Mucosa of stomach (tissue), 1 donor: ENCODE measurements at regions not wholly inside any gene's neighbourhood (a gene's known extent, or its start where the extent isn't known, plus 50 kb on each side); places are given as distances from the start of the nearest gene placed in this dataset.

ENCODE experiments used
- H3K27me3 ChIP-seq: one replicate; pipeline ENCODE4 v1.7.0; 2013; ENCODE audit warnings: mild to moderate bottlenecking, low read length; ENCODE audit not compliant: control insufficient read depth, insufficient read depth
- H3K36me3 ChIP-seq: one replicate; pipeline ENCODE4 v1.7.0; 2013; ENCODE audit warnings: low read length; ENCODE audit not compliant: control insufficient read depth, insufficient read depth
- H3K4me1 ChIP-seq: one replicate; pipeline ENCODE4 v1.7.0; 2013; ENCODE audit warnings: mild to moderate bottlenecking, low read length; ENCODE audit not compliant: control insufficient read depth, insufficient read depth
- H3K4me3 ChIP-seq: one replicate; pipeline ENCODE4 v1.7.0; 2013; ENCODE audit warnings: low read length
- H3K9ac ChIP-seq: one replicate; pipeline ENCODE4 v1.7.0; 2013; ENCODE audit warnings: mild to moderate bottlenecking, low read length, moderate library complexity
- H3K9me3 ChIP-seq: one replicate; pipeline ENCODE4 v1.7.0; 2013; ENCODE audit warnings: mild to moderate bottlenecking, low read length, moderate library complexity; ENCODE audit not compliant: control insufficient read depth
- donor health status: Pancreatic carcinoma.

DNA sequence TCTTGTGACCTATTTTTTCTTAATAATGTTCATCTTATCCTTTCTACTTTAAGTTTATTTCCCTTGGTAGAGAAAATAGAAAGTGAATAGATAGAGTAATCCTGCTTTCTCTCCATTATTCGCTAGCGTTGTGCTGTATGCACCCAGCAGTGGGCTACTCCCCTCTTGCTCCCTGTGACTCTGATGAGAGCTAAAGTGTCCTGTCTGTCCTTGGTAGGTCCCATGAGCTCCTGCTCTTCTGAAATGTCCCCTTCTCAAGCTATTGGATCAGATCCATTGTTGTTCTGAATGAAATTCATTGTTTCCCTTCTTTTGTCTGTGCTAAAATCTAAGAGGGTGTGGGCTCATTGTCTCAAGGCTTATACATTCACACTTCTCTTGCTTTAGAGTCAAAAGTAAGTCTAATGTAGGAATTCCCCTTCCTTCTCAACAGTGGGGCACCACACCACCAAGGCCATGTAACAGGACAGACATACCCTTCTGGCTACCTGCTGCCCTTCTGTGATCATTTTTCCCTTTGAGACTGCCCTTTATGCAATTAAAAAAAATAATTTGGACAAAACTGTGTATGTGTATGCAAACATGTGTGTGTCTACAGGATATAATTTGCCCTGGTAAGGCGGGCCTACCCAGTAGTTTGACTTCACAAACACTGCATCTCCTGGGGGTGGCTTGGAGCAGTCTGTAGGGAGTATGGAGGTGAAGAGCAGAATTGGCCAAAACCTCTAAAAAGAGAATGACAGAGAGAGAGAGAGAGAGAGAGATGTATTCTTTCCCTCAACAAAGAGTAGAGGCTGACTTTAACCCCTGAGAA lies 167.0 kb upstream of the MYLIP start:
- no peaks in the 10 kb centered on the region for H3K9me3 ChIP-seq
- H3K4me3 ChIP-seq = no peak overlapping the region
- H3K4me1 ChIP-seq = no peaks in the 10 kb centered on the region
- no peak overlapping the region for H3K9ac ChIP-seq
- H3K36me3 ChIP-seq = no peaks in the 10 kb centered on the region
- no peaks in the 10 kb centered on the region for H3K27me3 ChIP-seq

DNA sequence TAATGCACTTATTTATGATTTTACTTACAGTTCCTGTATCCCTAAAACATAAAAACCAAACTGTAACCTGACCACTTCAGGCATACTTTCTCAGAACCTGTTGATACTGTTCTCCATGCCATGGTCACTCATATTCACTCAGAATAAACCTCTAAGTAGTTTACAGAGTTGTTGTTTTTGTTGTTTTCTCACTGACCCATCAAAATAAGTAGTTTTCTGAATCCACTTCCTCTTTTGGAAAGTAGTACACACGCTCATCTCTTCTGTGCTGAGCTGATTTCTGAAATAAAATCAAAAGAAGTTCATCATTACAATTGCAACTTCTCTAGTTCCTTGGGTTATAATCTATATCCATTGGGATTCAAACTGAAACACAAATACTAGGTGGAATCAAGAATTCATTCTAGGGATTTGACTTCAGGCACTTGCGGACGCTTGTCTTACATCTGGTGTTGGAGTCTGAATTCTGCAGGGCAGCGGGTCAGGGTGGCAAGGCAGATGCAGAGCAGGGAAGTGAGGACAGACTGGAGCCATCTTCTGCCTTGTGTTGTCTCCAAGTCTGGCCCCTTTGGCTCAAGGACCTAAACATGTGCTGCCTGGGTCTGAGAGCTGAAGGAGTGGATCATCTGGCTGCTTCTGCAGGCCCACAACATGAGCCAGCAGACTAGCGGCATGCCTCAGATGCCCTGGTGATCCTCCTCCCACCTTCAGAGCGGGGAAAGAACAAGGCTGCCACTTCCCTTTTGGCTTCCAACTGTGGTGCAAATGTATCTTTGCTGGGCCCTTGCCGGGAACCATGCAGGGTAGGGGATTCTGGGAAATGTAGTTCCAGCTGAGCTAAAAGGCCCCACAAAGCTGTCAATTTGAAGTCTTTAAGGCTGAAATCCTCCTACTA lies 167.9 kb upstream of the MYLIP start:
- Histone ChIP-seq H3K4me1 (peaks cover 5% of the 10 kb centered on the region), H3K27me3 (peaks cover 6% of the 10 kb centered on the region)

GRCh38 chr6:15957655-15958169 lies 171.2 kb upstream of the MYLIP start:
- no peak overlapping the region for H3K9ac ChIP-seq
- peaks cover 5% of the 10 kb centered on the region for H3K4me1 ChIP-seq
- H3K36me3 ChIP-seq = no peaks in the 10 kb centered on the region
- no peaks in the 10 kb centered on the region for H3K9me3 ChIP-seq
- H3K27me3 ChIP-seq = peaks cover 12% of the 10 kb centered on the region
- no peak overlapping the region for H3K4me3 ChIP-seq

More for the DNA sequence above, 167.9 kb upstream of the MYLIP start:
- Histone ChIP-seq H3K4me3 (no peak overlapping the region), H3K9ac (no peak overlapping the region), H3K36me3 (no peaks in the 10 kb centered on the region), H3K9me3 (no peaks in the 10 kb centered on the region)

DNA sequence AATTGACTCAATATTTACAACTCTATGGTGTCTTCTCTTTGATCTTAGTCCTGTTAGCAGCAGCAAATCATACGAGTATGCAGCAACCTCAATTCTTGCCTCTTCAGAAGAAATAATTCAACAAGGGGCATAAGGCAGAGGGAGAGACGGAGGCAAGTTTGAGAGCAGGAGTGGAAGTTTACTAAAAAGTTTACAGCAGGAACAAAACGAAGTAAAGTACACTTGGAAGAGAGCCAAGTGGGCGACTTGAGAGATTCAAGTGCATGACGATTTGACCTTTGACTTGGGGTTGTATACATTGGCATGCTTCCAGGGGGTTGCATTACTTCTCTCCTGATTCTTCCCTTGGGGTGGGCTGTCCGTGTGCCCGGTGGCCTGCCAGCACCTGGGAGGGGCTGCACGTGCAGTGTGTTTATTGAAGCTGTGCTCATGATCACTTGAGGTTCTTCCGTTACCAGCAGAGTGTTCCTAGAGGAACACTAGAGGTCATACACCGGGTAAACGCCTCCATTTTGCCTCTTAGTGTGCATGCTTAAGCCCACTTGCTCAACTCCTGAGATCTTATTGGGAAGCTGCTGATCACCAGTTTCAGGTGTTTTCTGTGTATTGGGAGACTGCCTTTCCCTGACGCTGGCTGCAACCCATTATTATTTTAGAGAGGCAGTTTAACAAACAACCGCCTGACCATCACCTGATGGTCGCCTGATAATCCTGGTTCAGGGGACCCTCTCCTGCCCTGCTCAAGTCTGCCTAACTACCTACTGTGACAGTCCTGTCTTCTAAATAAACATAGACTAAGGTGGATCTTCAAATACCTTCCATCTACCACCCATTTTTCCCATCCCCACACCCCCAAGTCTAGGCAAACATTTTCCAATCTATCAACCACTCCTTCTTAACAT lies 172.4 kb upstream of the MYLIP start:
- H3K36me3 ChIP-seq = no peaks in the 10 kb centered on the region
- no peak overlapping the region for H3K9ac ChIP-seq
- peaks cover 5% of the 10 kb centered on the region for H3K4me1 ChIP-seq
- no peaks in the 10 kb centered on the region for H3K9me3 ChIP-seq
- peaks cover 22% of the 10 kb centered on the region for H3K27me3 ChIP-seq
- no peak overlapping the region for H3K4me3 ChIP-seq

DNA sequence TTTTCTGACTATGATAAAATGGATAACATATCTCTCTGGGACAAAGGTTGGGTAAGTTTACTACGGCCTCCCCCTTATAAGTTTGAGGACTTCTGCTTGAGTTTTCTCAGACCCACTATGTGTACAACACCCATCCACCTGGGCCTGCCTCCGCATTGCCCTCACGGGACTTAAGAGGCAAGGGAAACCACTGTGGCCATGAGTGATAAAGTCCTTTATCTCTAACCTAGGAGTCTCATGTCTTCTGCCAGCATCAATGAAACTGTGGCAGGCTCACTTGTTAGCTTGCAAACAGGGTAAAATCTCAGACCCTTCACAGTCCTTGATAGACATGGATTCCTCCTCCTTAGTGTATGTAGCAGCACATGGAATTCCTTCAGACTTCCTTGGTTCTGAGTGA lies 173.4 kb upstream of the MYLIP start:
- Histone ChIP-seq H3K27me3 (peaks cover 24% of the 10 kb centered on the region), H3K36me3 (no peaks in the 10 kb centered on the region), H3K9me3 (no peaks in the 10 kb centered on the region), H3K4me3 (no peak overlapping the region), H3K9ac (no peak overlapping the region), H3K4me1 (peaks cover 5% of the 10 kb centered on the region)

DNA sequence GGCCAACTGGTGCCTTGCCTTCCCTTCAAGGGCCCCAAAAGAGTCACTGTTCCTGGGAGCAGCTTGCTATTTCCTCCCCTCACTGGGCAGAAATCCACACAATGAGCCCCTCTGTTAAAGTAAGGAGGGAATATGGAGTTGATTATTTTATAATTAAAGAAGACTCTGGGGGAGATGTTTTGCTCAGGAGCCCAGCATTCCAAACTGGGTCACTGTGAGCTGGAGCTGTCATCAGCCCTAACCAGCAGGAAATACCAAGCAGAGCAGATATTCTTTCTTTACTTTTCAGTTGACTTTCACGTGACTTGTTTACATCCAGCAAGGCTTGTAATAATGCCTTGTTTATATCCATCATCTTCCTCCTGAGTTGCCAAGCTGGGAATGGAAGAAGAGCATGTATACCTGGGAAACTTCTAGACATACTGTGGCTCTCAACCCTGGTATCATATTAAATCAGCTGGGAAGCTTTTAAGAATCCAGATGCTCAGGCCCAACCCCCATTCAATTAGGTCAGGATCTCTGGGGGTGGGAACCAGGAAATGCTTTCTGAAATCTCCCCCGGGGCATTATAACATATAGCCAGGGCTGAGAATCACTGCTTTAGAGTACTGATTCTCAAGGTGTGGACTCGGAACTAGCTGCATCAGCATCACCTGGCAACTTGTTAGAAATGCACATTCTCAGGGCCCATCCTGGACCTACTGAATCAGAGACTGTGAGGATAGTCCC lies 175.6 kb upstream of the MYLIP start:
- Histone ChIP-seq H3K9ac (no peak overlapping the region), H3K36me3 (no peaks in the 10 kb centered on the region), H3K27me3 (peaks cover 24% of the 10 kb centered on the region), H3K4me1 (peaks cover 19% of the 10 kb centered on the region), H3K4me3 (no peak overlapping the region), H3K9me3 (no peaks in the 10 kb centered on the region)

GRCh38 chr6:15952231-15953151 lies 176.4 kb upstream of the MYLIP start:
- H3K9ac ChIP-seq = no peak overlapping the region
- H3K4me3 ChIP-seq = no peak overlapping the region
- H3K36me3 ChIP-seq = no peaks in the 10 kb centered on the region
- peaks cover 24% of the 10 kb centered on the region for H3K27me3 ChIP-seq
- peaks cover 19% of the 10 kb centered on the region for H3K4me1 ChIP-seq
- H3K9me3 ChIP-seq = no peaks in the 10 kb centered on the region

DNA sequence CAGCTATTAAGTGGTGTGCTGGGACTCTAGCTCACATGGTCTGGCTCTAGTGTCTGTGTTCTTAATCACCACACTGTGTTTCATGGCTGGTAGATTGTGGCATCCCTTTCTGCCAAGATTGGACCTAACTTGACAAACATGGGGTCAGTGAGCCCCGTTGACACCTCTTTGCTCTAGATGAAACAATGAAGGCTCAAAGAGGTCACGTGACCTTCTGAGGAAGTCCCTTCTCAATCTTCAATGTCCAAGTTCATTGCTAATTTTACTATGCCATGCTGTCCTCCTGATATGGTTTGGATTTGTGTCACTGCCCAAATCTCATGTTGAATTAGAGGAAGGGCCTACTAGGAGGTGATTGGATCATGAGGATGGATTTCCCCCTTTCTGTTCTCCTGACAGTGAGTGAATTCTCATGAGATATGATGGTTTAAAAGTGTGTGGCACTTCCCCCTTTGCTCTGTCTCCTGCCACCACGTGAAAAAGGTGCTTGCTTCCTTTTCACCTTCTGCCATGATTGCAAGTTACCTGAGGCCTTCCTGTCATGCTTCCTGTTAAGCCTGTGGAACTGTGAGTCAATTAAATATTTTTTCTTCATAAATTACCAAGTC lies 177.8 kb upstream of the MYLIP start:
- H3K36me3 ChIP-seq = no peaks in the 10 kb centered on the region
- no peak overlapping the region for H3K4me3 ChIP-seq
- peaks cover 15% of the 10 kb centered on the region for H3K4me1 ChIP-seq
- H3K9ac ChIP-seq = no peak overlapping the region
- H3K27me3 ChIP-seq = peaks cover 17% of the 10 kb centered on the region
- H3K9me3 ChIP-seq = no peaks in the 10 kb centered on the region

GRCh38 chr6:15949982-15950381 lies 178.9 kb upstream of the MYLIP start:
- peaks cover 15% of the 10 kb centered on the region for H3K4me1 ChIP-seq
- no peak overlapping the region for H3K4me3 ChIP-seq
- no peak overlapping the region for H3K9ac ChIP-seq
- no peaks in the 10 kb centered on the region for H3K9me3 ChIP-seq
- peaks cover 17% of the 10 kb centered on the region for H3K27me3 ChIP-seq
- H3K36me3 ChIP-seq = no peaks in the 10 kb centered on the region
